ENCODE measurements at regions not wholly inside any gene's neighbourhood (a gene's known extent, or its start where the extent isn't known, plus 50 kb on each side); places are given as distances from the start of the nearest gene placed in this dataset.

- TF ChIP-seq, protein P1, sequence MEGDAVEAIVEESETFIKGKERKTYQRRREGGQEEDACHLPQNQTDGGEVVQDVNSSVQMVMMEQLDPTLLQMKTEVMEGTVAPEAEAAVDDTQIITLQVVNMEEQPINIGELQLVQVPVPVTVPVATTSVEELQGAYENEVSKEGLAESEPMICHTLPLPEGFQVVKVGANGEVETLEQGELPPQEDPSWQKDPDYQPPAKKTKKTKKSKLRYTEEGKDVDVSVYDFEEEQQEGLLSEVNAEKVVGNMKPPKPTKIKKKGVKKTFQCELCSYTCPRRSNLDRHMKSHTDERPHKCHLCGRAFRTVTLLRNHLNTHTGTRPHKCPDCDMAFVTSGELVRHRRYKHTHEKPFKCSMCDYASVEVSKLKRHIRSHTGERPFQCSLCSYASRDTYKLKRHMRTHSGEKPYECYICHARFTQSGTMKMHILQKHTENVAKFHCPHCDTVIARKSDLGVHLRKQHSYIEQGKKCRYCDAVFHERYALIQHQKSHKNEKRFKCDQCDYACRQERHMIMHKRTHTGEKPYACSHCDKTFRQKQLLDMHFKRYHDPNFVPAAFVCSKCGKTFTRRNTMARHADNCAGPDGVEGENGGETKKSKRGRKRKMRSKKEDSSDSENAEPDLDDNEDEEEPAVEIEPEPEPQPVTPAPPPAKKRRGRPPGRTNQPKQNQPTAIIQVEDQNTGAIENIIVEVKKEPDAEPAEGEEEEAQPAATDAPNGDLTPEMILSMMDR (IDR thresholded peaks at IDR 0.05 in 4 of 5, conservative IDR thresholded peaks at IDR 0.05 in 1 of 5): no peak
- no peak for TF ChIP-seq POLR2A (IDR thresholded peaks at IDR 0.05)
Observed at GRCh38 chr7:77474756-77475155, 58.6 kb upstream of the GSAP start.
